ENCODE measurements at regions not wholly inside any gene's neighbourhood (a gene's known extent, or its start where the extent isn't known, plus 50 kb on each side); places are given as distances from the start of the nearest gene placed in this dataset.

GRCh38 chr21:39066829-39067780 is 116.1 kb downstream of the PSMG1 start:
- Histone ChIP-seq H3K36me3 (ENCODE audit: low read depth, low read length) (peaks cover 4% of the 10 kb centered on the region; the same call in 1 of the 2 replicates), H3K27ac (ENCODE audit: low read length) (no peak overlapping the region), H3K4me3 (ENCODE audit: low read length) (no peak overlapping the region), H3K9me2 (replicated peaks; ENCODE audit: low read length) (no peaks in the 10 kb centered on the region), H3K9me3 (ENCODE audit: low read length) (0 out of 2 replicates have a peak, but pooled peaks cover 6% of the 10 kb centered on the region), H2AFZ (ENCODE audit: low read length) (no peak overlapping the region), H3K4me2 (ENCODE audit: low read length) (no peak overlapping the region), H4K20me1 (ENCODE audit: low read length) (no peaks in the 10 kb centered on the region), H3K4me1 (ENCODE audit: insufficient read depth, low read length) (peaks cover 5% of the 10 kb centered on the region), H3K9ac (ENCODE audit: low read length) (no peak overlapping the region), H3K79me2 (ENCODE audit: low read length) (no peaks in the 10 kb centered on the region), H3F3A (ENCODE audit: low read length, unreplicated experiment) (no peaks in the 10 kb centered on the region), H3K27me3 (ENCODE audit: low read length) (no peaks in the 10 kb centered on the region)
- CTCF ChIA-PET: no interaction called here
- TF ChIP-seq EZH2phosphoT487 (IDR thresholded peaks at IDR 0.05; ENCODE audit: borderline replicate concordance, low read length) (no peak), CTCF (conservative IDR thresholded peaks at IDR 0.05; ENCODE audit: low read depth, low read length) (no peak), EZH2 (IDR thresholded peaks at IDR 0.05; ENCODE audit: low read length, unreplicated experiment) (no peak)
- intact Hi-C loops (cut with micrococcal nuclease): no loop called here
- POLR2A ChIA-PET (ENCODE audit: unreplicated experiment): no interaction called here
- DNase-seq (no peak), ATAC-seq (no peak)
- BruUV-seq (replicated peaks): no TSS peak

- no TSS peak for BruUV-seq (replicated peaks)
- intact Hi-C loops (cut with micrococcal nuclease): no loop called here
- ChIA-PET CTCF (no interaction called here), POLR2A (ENCODE audit: unreplicated experiment) (no interaction called here)
- DNase-seq (no peak), ATAC-seq (no peak)
- H4K20me1 ChIP-seq (ENCODE audit: low read length): no peaks in the 10 kb centered on the region
- H3K9ac ChIP-seq (ENCODE audit: low read length): no peak overlapping the region
- H3K27ac ChIP-seq (ENCODE audit: low read length): no peak overlapping the region
- H3K4me1 ChIP-seq (ENCODE audit: insufficient read depth, low read length): peaks cover 10% of the 10 kb centered on the region
- no peak overlapping the region for H2AFZ ChIP-seq (ENCODE audit: low read length)
- no peaks in the 10 kb centered on the region for H3K27me3 ChIP-seq (ENCODE audit: low read length)
- no peaks in the 10 kb centered on the region for H3K9me2 ChIP-seq (replicated peaks; ENCODE audit: low read length)
- no peak overlapping the region for H3K4me3 ChIP-seq (ENCODE audit: low read length)
- H3K79me2 ChIP-seq (ENCODE audit: low read length): no peaks in the 10 kb centered on the region
- TF ChIP-seq EZH2 (IDR thresholded peaks at IDR 0.05; ENCODE audit: low read length, unreplicated experiment): no peak
- TF ChIP-seq EZH2phosphoT487 (IDR thresholded peaks at IDR 0.05; ENCODE audit: borderline replicate concordance, low read length): no peak
- TF ChIP-seq CTCF (conservative IDR thresholded peaks at IDR 0.05; ENCODE audit: low read depth, low read length): no peak
- 0 out of 2 replicates have a peak, but pooled peaks cover 6% of the 10 kb centered on the region for H3K9me3 ChIP-seq (ENCODE audit: low read length)
- no peak overlapping the region for H3K4me2 ChIP-seq (ENCODE audit: low read length)
- no peaks in the 10 kb centered on the region for H3F3A ChIP-seq (ENCODE audit: low read length, unreplicated experiment)
- peaks cover 4% of the 10 kb centered on the region; the same call in 1 of the 2 replicates for H3K36me3 ChIP-seq (ENCODE audit: low read depth, low read length)
Measured at GRCh38 chr21:39065917-39066316, 117.3 kb downstream of the PSMG1 start.
